H1 (cell line): ENCODE measurements at regions not wholly inside any gene's neighbourhood (a gene's known extent, or its start where the extent isn't known, plus 50 kb on each side); places are given as distances from the start of the nearest gene placed in this dataset.

Experiments used
- CTCF ChIA-PET: fragments of 300-600 bp; sonication (Branson Sonifier 250); formaldehyde crosslinking; loops from one replicate; lab custom pipeline; 2021; ENCODE audit not compliant: partially characterized antibody; lab: Charles Lee
- POLR2A ChIA-PET: fragments of 300-600 bp; sonication (Branson Sonifier 250); formaldehyde crosslinking; loops from one replicate; lab custom pipeline; 2021; ENCODE audit warnings: inconsistent platforms; ENCODE audit not compliant: partially characterized antibody; lab: Charles Lee
- DNase-seq, 2 experiments: peaks; one replicate each; pipeline versions ENCODE4 v3.0.0 to v3.0.0-alpha.2; 2010 to 2022; ENCODE audit warnings: low spot score in 2 of 2, low read depth in 1 of 2, mixed read lengths in 1 of 2
- FAIRE-seq: peaks from 2 replicates; lab custom pipeline; 2011; peaks lifted over from hg19 to GRCh38; lab: Jason Lieb, UNC
- H2AFZ ChIP-seq: 2 replicates; pipeline ENCODE4 v1.8.1; 2012; ENCODE audit warnings: low read length, inconsistent platforms
- H2AK5ac ChIP-seq: 2 replicates; pipeline ENCODE4 v1.6.1; 2013; ENCODE audit warnings: low read depth, low read length
- H2BK120ac ChIP-seq: replicated peaks from 2 replicates; pipeline ENCODE3; 2013; ENCODE audit warnings: low read depth, low read length, inconsistent platforms
- H2BK12ac ChIP-seq: 2 replicates; pipeline ENCODE4 v1.6.1; 2013; ENCODE audit warnings: low read depth, low read length
- H2BK15ac ChIP-seq: 2 replicates; pipeline ENCODE4 v1.6.1; 2013; ENCODE audit warnings: low read length
- H2BK20ac ChIP-seq: 2 replicates; pipeline ENCODE4 v1.6.1; 2013; ENCODE audit warnings: low read length
- H2BK5ac ChIP-seq: 2 replicates; pipeline ENCODE4 v1.6.1; 2013; ENCODE audit warnings: low read depth, low read length
- H3K14ac ChIP-seq: 2 replicates; pipeline ENCODE4 v1.6.1; 2013; ENCODE audit warnings: inconsistent platforms; ENCODE audit not compliant: insufficient read length
- H3K18ac ChIP-seq: 2 replicates; pipeline ENCODE4 v1.6.1; 2013; ENCODE audit warnings: low read length; ENCODE audit errors: extremely low read depth
- H3K23ac ChIP-seq: 2 replicates; pipeline ENCODE4 v1.6.1; 2013; ENCODE audit warnings: inconsistent platforms; ENCODE audit not compliant: insufficient read length
- H3K23me2 ChIP-seq: 2 replicates; pipeline ENCODE4 v1.6.1; 2013; ENCODE audit warnings: low read depth, low read length
- H3K27ac ChIP-seq: 2 replicates; pipeline ENCODE4 v1.6.1; 2011; ENCODE audit warnings: low read depth, low read length, inconsistent platforms
- H3K27me3 ChIP-seq, 4 experiments: replicated peaks in 1 of 4; 1 replicate in 1 of 4; 2 replicates in 3 of 4; pipeline versions ENCODE4 v1.6.1 to v1.8.1; 2011 to 2013; ENCODE audit warnings: low read length in 3 of 4, mild to moderate bottlenecking in 3 of 4, inconsistent platforms in 2 of 4, mixed read lengths in 2 of 4, moderate library complexity in 1 of 4; ENCODE audit not compliant: control insufficient read depth in 3 of 4, insufficient read depth in 3 of 4; ENCODE audit errors: extremely low read depth in 1 of 4
- H3K36me3 ChIP-seq, 4 experiments: 2 replicates each; pipeline versions ENCODE4 v1.6.1 to v1.8.1; 2011 to 2013; ENCODE audit warnings: mild to moderate bottlenecking in 4 of 4, low read length in 3 of 4, moderate library complexity in 2 of 4, control low read depth in 1 of 4, inconsistent platforms in 1 of 4; ENCODE audit not compliant: insufficient read depth in 4 of 4, control insufficient read depth in 2 of 4
- H3K4ac ChIP-seq: replicated peaks from 2 replicates; pipeline ENCODE3; 2013; ENCODE audit warnings: low read length, low read depth, mixed read lengths, inconsistent platforms; ENCODE audit not compliant: insufficient read length
- H3K4me1 ChIP-seq, 4 experiments: replicated peaks in 1 of 4; 1 replicate in 1 of 4; 2 replicates in 3 of 4; pipeline versions ENCODE4 v1.6.1 to v1.8.1; 2011 to 2013; ENCODE audit warnings: low read length in 3 of 4, inconsistent platforms in 2 of 4, mixed read lengths in 1 of 4; ENCODE audit not compliant: insufficient read depth in 4 of 4, control insufficient read depth in 3 of 4
- H3K4me2 ChIP-seq, 2 experiments: 2 replicates each; pipeline versions ENCODE4 v1.6.1 to v1.8.1; 2011 to 2013; ENCODE audit warnings: low read depth in 2 of 2, low read length in 2 of 2, control low read depth in 1 of 2, inconsistent platforms in 1 of 2, mild to moderate bottlenecking in 1 of 2; ENCODE audit not compliant: insufficient read depth in 1 of 2
- H3K4me3 ChIP-seq, 4 experiments: fragments of 200-600, 300-600 bp in 1 of 4; sonication (generic), shearing (Covaris generic), sonication (Bioruptor Twin) in 1 of 4; 2 replicates each; pipeline versions ENCODE4 v1.5.1 to v1.8.1; 2011 to 2016; ENCODE audit warnings: low read length in 4 of 4, low read depth in 3 of 4, control low read depth in 2 of 4, inconsistent platforms in 2 of 4, mild to moderate bottlenecking in 2 of 4, mixed read lengths in 1 of 4, moderate library complexity in 1 of 4; ENCODE audit not compliant: insufficient read depth in 2 of 4; ENCODE audit errors: extremely low read depth in 1 of 4
- H3K56ac ChIP-seq: replicated peaks from 2 replicates; pipeline ENCODE3; 2013; ENCODE audit warnings: low read depth, mild to moderate bottlenecking, mixed read lengths, low read length, inconsistent platforms; ENCODE audit not compliant: insufficient read length
- H3K79me1 ChIP-seq: 2 replicates; pipeline ENCODE4 v1.6.1; 2013; ENCODE audit warnings: low read depth, low read length, control low read depth
- H3K79me2 ChIP-seq, 2 experiments: 2 replicates each; pipeline versions ENCODE4 v1.6.1 to v1.8.1; 2012 to 2013; ENCODE audit warnings: low read length in 2 of 2, mild to moderate bottlenecking in 2 of 2, inconsistent platforms in 1 of 2; ENCODE audit not compliant: insufficient read depth in 2 of 2, control insufficient read depth in 1 of 2
- H3K9ac ChIP-seq, 4 experiments: replicated peaks in 1 of 4; 1 replicate in 1 of 4; 2 replicates in 3 of 4; pipeline versions ENCODE4 v1.6.1 to v1.8.1; 2011 to 2013; ENCODE audit warnings: low read depth in 3 of 4, low read length in 3 of 4, control low read depth in 2 of 4, mild to moderate bottlenecking in 2 of 4, moderate library complexity in 2 of 4, inconsistent platforms in 1 of 4; ENCODE audit errors: extremely low read depth in 1 of 4
- H3K9me3 ChIP-seq, 2 experiments: 2 replicates each; pipeline versions ENCODE4 v1.6.1 to v1.8.1; 2012 to 2013; ENCODE audit warnings: mild to moderate bottlenecking in 2 of 2, moderate library complexity in 2 of 2, control low read depth in 1 of 2, inconsistent platforms in 1 of 2, low read depth in 1 of 2, low read length in 1 of 2, mixed read lengths in 1 of 2; ENCODE audit not compliant: insufficient read depth in 2 of 2
- H4K20me1 ChIP-seq, 2 experiments: replicated peaks in 1 of 2; 2 replicates each; pipeline versions ENCODE3 to v1.8.1; 2011 to 2013; ENCODE audit warnings: inconsistent platforms in 2 of 2, low read length in 2 of 2, mild to moderate bottlenecking in 1 of 2; ENCODE audit not compliant: insufficient read depth in 2 of 2, control insufficient read depth in 1 of 2
- H4K5ac ChIP-seq: 2 replicates; pipeline ENCODE4 v1.6.1; 2013; ENCODE audit warnings: low read length, low read depth, mixed read lengths, inconsistent platforms; ENCODE audit not compliant: insufficient read length
- H4K8ac ChIP-seq: 2 replicates; pipeline ENCODE4 v1.8.0; 2013; ENCODE audit warnings: mild to moderate bottlenecking, moderate library complexity, low read length, inconsistent platforms; ENCODE audit not compliant: insufficient read depth; ENCODE audit errors: extremely low read depth
- H4K91ac ChIP-seq: replicated peaks from 2 replicates; pipeline ENCODE3; 2013; ENCODE audit warnings: low read length, mixed read lengths, inconsistent platforms; ENCODE audit not compliant: insufficient read length
- ASH2L ChIP-seq: fragments of 200-600, 300-600 bp; sonication (generic); IDR thresholded peaks from one replicate; pipeline ENCODE4 v1.7.1; 2017; ENCODE audit warnings: low read length
- BACH1 ChIP-seq: IDR thresholded peaks from 2 replicates; pipeline ENCODE4 v1.6.1; 2012; ENCODE audit warnings: low read length, improper control_type of control experiment
- BRCA1 ChIP-seq: IDR thresholded peaks from 2 replicates; pipeline ENCODE4 v1.6.1; 2012; ENCODE audit warnings: low read depth, low read length, improper control_type of control experiment
- EGR1 ChIP-seq: IDR thresholded peaks from 2 replicates; pipeline ENCODE4 v1.6.1; 2011; ENCODE audit warnings: low read depth, low read length, borderline replicate concordance
- EZH2 ChIP-seq: fragments of 200-600 bp; sonication (generic); IDR thresholded peaks from 2 replicates; pipeline ENCODE4 v1.7.1; 2012; ENCODE audit warnings: low read depth, mild to moderate bottlenecking, moderate library complexity, low read length, inconsistent platforms; ENCODE audit not compliant: severe bottlenecking
- HDAC2 ChIP-seq, 2 experiments: fragments of 300-600 bp in 1 of 2; sonication (generic) in 1 of 2; IDR thresholded peaks; 2 replicates each; pipeline ENCODE4 v1.6.1; 2011 to 2012; ENCODE audit warnings: low read depth in 2 of 2, low read length in 2 of 2, mild to moderate bottlenecking in 2 of 2, moderate library complexity in 2 of 2, borderline replicate concordance in 1 of 2, inconsistent platforms in 1 of 2
- NANOG ChIP-seq: IDR thresholded peaks from 2 replicates; pipeline ENCODE4 v1.6.1; 2011; ENCODE audit warnings: low read length, low read depth, mild to moderate bottlenecking, inconsistent platforms; ENCODE audit not compliant: insufficient read depth, poor library complexity, severe bottlenecking
- POU5F1 ChIP-seq: IDR thresholded peaks from 2 replicates; pipeline ENCODE4 v1.6.1; 2011; ENCODE audit warnings: low read depth, mild to moderate bottlenecking, low read length, moderate library complexity
- SAP30 ChIP-seq: fragments of 300-600 bp; sonication (generic); IDR thresholded peaks from 2 replicates; pipeline ENCODE4 v1.7.1; 2012; ENCODE audit warnings: low read length, moderate library complexity, mild to moderate bottlenecking, inconsistent platforms; ENCODE audit not compliant: insufficient read depth, insufficient replicate concordance
- TBP ChIP-seq: IDR thresholded peaks from 2 replicates; pipeline ENCODE4 v1.6.1; 2011; ENCODE audit warnings: low read depth, low read length, improper control_type of control experiment
- TCF12 ChIP-seq: IDR thresholded peaks from 2 replicates; pipeline ENCODE4 v1.6.1; 2011; ENCODE audit warnings: low read depth, mild to moderate bottlenecking, low read length
- TEAD4 ChIP-seq: IDR thresholded peaks from 2 replicates; pipeline ENCODE4 v1.6.1; 2012; ENCODE audit warnings: low read depth, low read length, inconsistent platforms, mixed read lengths
- YY1 ChIP-seq: IDR thresholded peaks from 2 replicates; pipeline ENCODE4 v1.6.1; 2011; ENCODE audit warnings: low read depth, mild to moderate bottlenecking, low read length
- WGBS, 2 experiments: shearing (Covaris generic) in 1 of 2; methylation state at CpG; one replicate each; pipeline versions ENCODE4 v1.1.6 to v1.1.7; 2013 to 2015; ENCODE audit warnings: low lambda C conversion rate in 2 of 2, mixed read lengths in 2 of 2, inconsistent platforms in 1 of 2, low coverage in 1 of 2, missing lambda C conversion rate in 1 of 2; ENCODE audit not compliant: insufficient replicate concordance in 2 of 2, insufficient coverage in 1 of 2, insufficient read length in 1 of 2; ENCODE audit errors: extremely low coverage in 1 of 2, missing lambda C conversion rate in 1 of 2; 5-methylcytosine and 5-hydroxymethylcytosine counted together
- TF ChIP-seq, protein P1 (sequence below): IDR thresholded peaks from 2 replicates; pipeline ENCODE4 v1.6.1; 2012; ENCODE audit warnings: inconsistent platforms

DNA sequence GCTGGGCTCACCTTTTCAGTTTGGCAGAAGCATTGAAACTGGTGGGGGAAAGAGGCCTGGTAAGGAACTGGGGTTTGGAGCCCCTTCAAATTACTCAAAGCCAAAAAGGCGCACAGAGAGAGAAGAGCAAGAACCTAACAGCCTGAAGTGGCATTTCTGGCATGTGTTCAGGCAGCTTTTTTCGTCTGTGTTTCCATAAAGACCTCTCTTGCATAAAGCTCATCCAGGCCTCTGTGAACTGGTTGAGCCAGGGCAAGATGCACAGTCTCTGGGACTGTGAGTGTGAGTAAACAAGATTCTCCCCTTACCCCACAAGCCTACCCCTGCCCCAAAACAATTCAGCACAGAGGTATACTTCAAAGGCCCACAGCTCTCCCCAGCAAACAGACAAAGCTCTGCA, 167.8 kb downstream of the QRSL1 start:
- H3K18ac ChIP-seq = no peak overlapping the region
- POLR2A ChIA-PET = interaction anchor here (1.2 kb wide), 1 partner anchor 119 kb away, joined by 3 read pairs; no protein-coding TSS in a partner anchor
- H3K79me1 ChIP-seq = no peaks in the 10 kb centered on the region
- H3K9ac ChIP-seq = no peak overlapping the region
- no peak overlapping the region for H2BK12ac ChIP-seq
- no peaks in the 10 kb centered on the region for H3K23me2 ChIP-seq
- H3K4me3 ChIP-seq = no peak overlapping the region
- H3K4ac ChIP-seq = no peak overlapping the region
- H3K14ac ChIP-seq = no peak overlapping the region
- FAIRE-seq (no peak), DNase-seq (no peak)
- no peaks in the 10 kb centered on the region for H3K9me3 ChIP-seq
- H3K56ac ChIP-seq = no peak overlapping the region
- WGBS, 2 experiments = 84% methylated on average over 2 of the region's 2 CpGs; no CpG with 5 or more reads in 1 of the 2 experiments
- no peak overlapping the region for H2BK15ac ChIP-seq
- H2AK5ac ChIP-seq = no peak overlapping the region
- no peaks in the 10 kb centered on the region for H3K79me2 ChIP-seq
- H2BK20ac ChIP-seq = no peak overlapping the region
- no peak overlapping the region for H4K8ac ChIP-seq
- no peak overlapping the region for H2BK5ac ChIP-seq
- H4K5ac ChIP-seq = no peak overlapping the region
- no peaks in the 10 kb centered on the region for H4K20me1 ChIP-seq
- H3K23ac ChIP-seq = no peak overlapping the region
- H3K27ac ChIP-seq = no peak overlapping the region
- no peak overlapping the region for H4K91ac ChIP-seq
- H2BK120ac ChIP-seq = no peak overlapping the region
- no peak overlapping the region for H2AFZ ChIP-seq
- peaks cover 0 to 10% (median 3%) of the 10 kb centered on the region in 4 experiments; a peak in 3 of 7 replicates for H3K4me1 ChIP-seq
- no peaks in the 10 kb centered on the region for H3K36me3 ChIP-seq
- CTCF ChIA-PET = interaction anchor here (0.7 to 1.2 kb wide), 2 partner anchors 10 to 40 kb away, joined by 3 to 4 read pairs; no protein-coding TSS in a partner anchor
- H3K27me3 ChIP-seq = no peaks in the 10 kb centered on the region
- no peak overlapping the region for H3K4me2 ChIP-seq
- TF ChIP-seq NANOG = no peak
- no peak for TF ChIP-seq TEAD4
- no peak for TF ChIP-seq BACH1
- no peak for TF ChIP-seq TCF12
- TF ChIP-seq EGR1 = no peak
- no peak for TF ChIP-seq EZH2
- TF ChIP-seq HDAC2 (IDR thresholded peaks at IDR 0.05; ENCODE audit: borderline replicate concordance in 1 of 2, low read depth in 2 of 2, low read length in 2 of 2) = no peak
- TF ChIP-seq ASH2L = no peak
- TF ChIP-seq SAP30 = no peak
- TF ChIP-seq, protein P1, sequence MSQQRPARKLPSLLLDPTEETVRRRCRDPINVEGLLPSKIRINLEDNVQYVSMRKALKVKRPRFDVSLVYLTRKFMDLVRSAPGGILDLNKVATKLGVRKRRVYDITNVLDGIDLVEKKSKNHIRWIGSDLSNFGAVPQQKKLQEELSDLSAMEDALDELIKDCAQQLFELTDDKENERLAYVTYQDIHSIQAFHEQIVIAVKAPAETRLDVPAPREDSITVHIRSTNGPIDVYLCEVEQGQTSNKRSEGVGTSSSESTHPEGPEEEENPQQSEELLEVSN = no peak
- no peak for TF ChIP-seq TBP
- TF ChIP-seq POU5F1 = no peak
- no peak for TF ChIP-seq BRCA1
- TF ChIP-seq YY1 = no peak
